ENCODE measurements at regions not wholly inside any gene's neighbourhood (a gene's known extent, or its start where the extent isn't known, plus 50 kb on each side); places are given as distances from the start of the nearest gene placed in this dataset.

GRCh38 chr14:41506552-41506951, 100.1 kb upstream of the LRFN5 start:
- no peak for TF ChIP-seq CTCF (IDR thresholded peaks at IDR 0.05; ENCODE audit: insufficient read depth, missing control alignments)
- DNase-seq (ENCODE audit: insufficient read length, low spot score) (no peak), FAIRE-seq (no peak)

- FAIRE-seq (peak; percentile 29), DNase-seq (ENCODE audit: insufficient read length, low spot score) (no peak)
- no peak for TF ChIP-seq CTCF (IDR thresholded peaks at IDR 0.05; ENCODE audit: insufficient read depth, missing control alignments)
Measured at GRCh38 chr14:41505491-41505890, 101.2 kb upstream of the LRFN5 start.

- no peak for TF ChIP-seq CTCF (IDR thresholded peaks at IDR 0.05; ENCODE audit: insufficient read depth, missing control alignments)
- DNase-seq (ENCODE audit: insufficient read length, low spot score), result no peak
- no peak for FAIRE-seq
Measured at GRCh38 chr14:41498959-41499358, 107.7 kb upstream of the LRFN5 start.

DNA sequence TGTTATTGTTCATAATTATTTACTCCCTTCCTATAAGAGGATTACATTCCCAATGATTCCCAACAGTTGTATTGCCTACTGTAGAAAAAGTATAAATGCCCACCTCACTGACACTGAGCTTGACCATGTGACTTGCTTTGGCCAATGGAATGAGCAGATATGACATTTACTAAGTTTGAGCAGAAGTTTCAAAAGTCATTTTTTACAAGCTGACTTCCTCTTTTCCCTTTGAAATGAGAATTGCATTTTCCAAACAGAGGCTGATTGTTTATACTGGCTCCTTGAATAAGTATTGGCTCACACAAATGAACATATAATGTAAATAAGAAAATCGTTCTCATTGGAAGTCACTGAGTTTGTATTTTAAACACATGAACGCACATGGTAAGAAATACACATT, 116.4 kb upstream of the LRFN5 start:
- TF ChIP-seq CTCF (IDR thresholded peaks at IDR 0.05; ENCODE audit: insufficient read depth, missing control alignments), result no peak
- FAIRE-seq (no peak), DNase-seq (ENCODE audit: insufficient read length, low spot score) (no peak)

DNA sequence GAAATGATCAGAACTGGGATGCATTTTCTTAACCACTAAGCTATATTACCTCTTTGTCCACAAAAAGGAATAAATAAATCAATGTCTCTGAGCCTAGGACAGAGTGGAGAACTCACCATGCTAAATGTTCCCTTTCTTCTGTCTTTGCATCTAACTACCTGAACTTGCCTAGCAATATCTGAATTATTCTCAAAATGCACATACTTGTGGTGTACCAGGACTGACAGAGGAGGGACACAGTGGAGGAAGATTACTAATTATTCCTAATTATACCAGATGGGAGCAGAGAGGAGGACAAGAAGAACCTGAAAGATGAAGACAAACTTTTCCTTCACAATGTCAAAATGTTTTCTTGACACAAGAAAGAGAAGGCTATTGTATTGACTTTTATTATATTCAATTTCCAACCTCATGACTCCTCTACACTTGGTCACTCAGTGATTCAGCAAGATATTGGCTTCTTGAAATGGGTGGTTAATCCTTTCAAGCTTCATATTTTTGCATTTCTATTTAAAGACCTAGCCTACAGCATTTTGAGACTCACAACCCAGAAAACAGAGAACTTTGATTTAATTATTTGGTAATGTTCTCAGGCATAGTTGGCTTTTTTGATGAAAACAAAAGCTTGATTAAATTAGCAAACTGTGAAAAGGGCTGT, 117.2 kb upstream of the LRFN5 start:
- FAIRE-seq, result no peak
- DNase-seq (ENCODE audit: insufficient read length, low spot score), result no peak
- no peak for TF ChIP-seq CTCF (IDR thresholded peaks at IDR 0.05; ENCODE audit: insufficient read depth, missing control alignments)

GRCh38 chr14:41488401-41488800, 118.3 kb upstream of the LRFN5 start:
- no peak for DNase-seq (ENCODE audit: insufficient read length, low spot score)
- TF ChIP-seq CTCF (IDR thresholded peaks at IDR 0.05; ENCODE audit: insufficient read depth, missing control alignments), result no peak
- FAIRE-seq, result no peak

DNA sequence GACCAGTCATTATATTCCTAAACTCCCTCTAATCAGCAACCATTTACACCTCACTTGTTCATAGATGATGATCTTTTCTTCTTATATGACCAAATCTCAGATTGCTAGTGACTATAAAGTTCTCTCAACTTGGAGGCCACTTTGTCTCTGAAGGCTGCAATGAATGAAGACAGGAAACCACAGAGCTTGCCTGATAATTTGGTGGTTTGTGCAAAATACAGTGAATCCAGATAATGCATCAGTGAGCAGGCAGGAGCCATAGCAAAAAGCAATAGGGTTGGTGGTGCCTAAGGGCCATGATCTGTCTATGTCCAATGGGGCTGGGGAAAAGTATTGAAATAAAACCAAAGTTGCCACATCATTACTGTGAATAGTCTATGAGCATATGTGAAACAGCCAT, 123.8 kb upstream of the LRFN5 start:
- no peak for FAIRE-seq
- TF ChIP-seq CTCF (IDR thresholded peaks at IDR 0.05; ENCODE audit: insufficient read depth, missing control alignments), result no peak
- DNase-seq (ENCODE audit: insufficient read length, low spot score), result no peak
